B cell (primary cell): ENCODE measurements at regions not wholly inside any gene's neighbourhood (a gene's known extent, or its start where the extent isn't known, plus 50 kb on each side); places are given as distances from the start of the nearest gene placed in this dataset.
"Not testable (repeated sequence)": the region's sequence is repeated elsewhere in the genome, so short reads cannot be mapped to it uniquely, and the experiment has no call there.

Experiments used
- ATAC-seq: fragments of 200-7000 bp; cut with Tn5 transposase; one replicate; pipeline ENCODE4 v1.10.0; 2021; ENCODE audit warnings: low read depth, mild to moderate bottlenecking, moderate number of reproducible peaks, moderate library complexity
- CTCF ChIA-PET: fragments of 350-600 bp; sonication (Branson Sonifier 250); formaldehyde crosslinking; loops from one replicate; lab custom pipeline; 2021; ENCODE audit warnings: antibody characterized with exemption, inconsistent platforms; lab: Charles Lee
- POLR2A ChIA-PET: fragments of 350-600 bp; sonication (Branson Sonifier 250); formaldehyde crosslinking; loops from one replicate; lab custom pipeline; 2021; ENCODE audit warnings: antibody characterized with exemption; lab: Charles Lee
- DNase-seq: peaks from one replicate; pipeline ENCODE4 v3.0.0; 2013
- H2AFZ ChIP-seq: 2 replicates; pipeline ENCODE4 v1.6.1; 2012; ENCODE audit warnings: mild to moderate bottlenecking, low read depth, low read length; ENCODE audit not compliant: insufficient read depth, poor library complexity, severe bottlenecking
- H3K27ac ChIP-seq, 2 donors: 1 replicate in 1 of 2; 2 replicates in 1 of 2; pipeline ENCODE4 v1.5.1; 2012 to 2013; ENCODE audit warnings: low read length in 2 of 2, mild to moderate bottlenecking in 2 of 2, moderate library complexity in 1 of 2
- H3K27me3 ChIP-seq, 4 experiments: fragments of 200-600 bp in 1 of 4; sonication (generic) in 1 of 4; replicated peaks in 1 of 4; 1 replicate in 2 of 4; 2 replicates in 2 of 4; pipeline versions ENCODE4 v1.6.1 to v1.7.0; 2013 to 2016; ENCODE audit warnings: low read length in 3 of 4, mild to moderate bottlenecking in 2 of 4, mixed read lengths in 1 of 4, moderate library complexity in 1 of 4; ENCODE audit not compliant: insufficient read depth in 4 of 4, control insufficient read depth in 3 of 4; ENCODE audit errors: control extremely low read depth in 1 of 4
- H3K36me3 ChIP-seq, 2 experiments: replicated peaks in 1 of 2; 1 replicate in 1 of 2; 2 replicates in 1 of 2; pipeline versions ENCODE4 v1.6.1 to v1.7.1; 2013; ENCODE audit warnings: low read length in 1 of 2; ENCODE audit not compliant: insufficient read depth in 2 of 2, control insufficient read depth in 1 of 2; ENCODE audit errors: control extremely low read depth in 1 of 2, extremely low read depth in 1 of 2
- H3K4me1 ChIP-seq, 2 donors: fragments of 200-600 bp in 1 of 2; sonication (generic) in 1 of 2; 1 replicate in 1 of 2; 2 replicates in 1 of 2; pipeline versions ENCODE4 v1.5.1 to v1.6.1; 2013 to 2017; ENCODE audit warnings: low read length in 2 of 2; ENCODE audit not compliant: control insufficient read depth in 2 of 2, insufficient read depth in 2 of 2
- H3K4me2 ChIP-seq: replicated peaks from 2 replicates; pipeline ENCODE3; 2012; ENCODE audit warnings: mild to moderate bottlenecking, low read depth, low read length; ENCODE audit not compliant: poor library complexity, severe bottlenecking
- H3K4me3 ChIP-seq, 5 experiments: fragments of 200-600 bp in 1 of 5; sonication (generic) in 1 of 5; 1 replicate in 3 of 5; 2 replicates in 2 of 5; pipeline versions ENCODE4 v1.5.1 to v1.7.0; 2011 to 2016; ENCODE audit warnings: low read length in 4 of 5, mild to moderate bottlenecking in 4 of 5, low read depth in 2 of 5, control low read depth in 1 of 5, moderate library complexity in 1 of 5; ENCODE audit not compliant: insufficient read depth in 1 of 5; ENCODE audit errors: control extremely low read depth in 1 of 5, extremely low read depth in 1 of 5
- H3K79me2 ChIP-seq: fragments of 200-600 bp; sonication (generic); one replicate; pipeline ENCODE4 v1.6.0; 2016; ENCODE audit warnings: low read length; ENCODE audit not compliant: control insufficient read depth, insufficient read depth
- H3K9ac ChIP-seq: fragments of 200-600 bp; sonication (generic); 2 replicates; pipeline ENCODE4 v1.6.1; 2017; ENCODE audit warnings: mild to moderate bottlenecking, low read length, moderate library complexity
- H3K9me3 ChIP-seq, 3 donors: one replicate each; pipeline versions ENCODE4 v1.6.1 to v1.7.1; 2013; ENCODE audit warnings: low read length in 2 of 3; ENCODE audit not compliant: control insufficient read depth in 2 of 3, insufficient read depth in 1 of 3; ENCODE audit errors: control extremely low read depth in 1 of 3
- H4K20me1 ChIP-seq: 2 replicates; pipeline ENCODE4 v1.6.0; 2012; ENCODE audit warnings: mild to moderate bottlenecking, low read length; ENCODE audit not compliant: insufficient read depth, control insufficient read depth, poor library complexity, severe bottlenecking
- H3K27ac Mint-ChIP-seq: one replicate; pipeline ENCODE4 v1.8.0; 2021; ENCODE audit warnings: mixed read lengths
- H3K27me3 Mint-ChIP-seq: one replicate; pipeline ENCODE4 v1.8.0; 2021; ENCODE audit warnings: mixed read lengths
- H3K4me1 Mint-ChIP-seq: one replicate; pipeline ENCODE4 v1.8.0; 2021; ENCODE audit warnings: mixed read lengths
- H3K4me3 Mint-ChIP-seq: one replicate; pipeline ENCODE4 v1.8.0; 2021; ENCODE audit warnings: mixed read lengths
- H3K9me3 Mint-ChIP-seq: one replicate; pipeline ENCODE4 v1.8.0; 2022; ENCODE audit warnings: mixed read lengths; ENCODE audit not compliant: insufficient read depth
- CTCF ChIP-seq: fragments of 200-600 bp; IDR thresholded peaks from one replicate; pipeline ENCODE4 v1.8.0; 2022; ENCODE audit warnings: antibody characterized with exemption, mild to moderate bottlenecking
- EZH2 ChIP-seq: IDR thresholded peaks from 2 replicates; pipeline ENCODE4 v1.6.1; 2012; ENCODE audit warnings: borderline replicate concordance, low read depth, mild to moderate bottlenecking, moderate library complexity, low read length; ENCODE audit not compliant: insufficient read depth, poor library complexity, severe bottlenecking
- WGBS: methylation state at CpG from one replicate; pipeline ENCODE4 v1.1.5; 2013; ENCODE audit warnings: missing lambda C conversion rate; ENCODE audit not compliant: insufficient coverage; 5-methylcytosine and 5-hydroxymethylcytosine counted together
- intact Hi-C: fragments of 100-400 bp; cut with micrococcal nuclease; formaldehyde crosslinking; loops from one replicate; pipeline ENCODE4 v1.10.0; 2022

GRCh38 chr12:60594035-60594711 is 998.3 kb downstream of the SLC16A7 start:
- H3K79me2 ChIP-seq: no peaks in the 10 kb centered on the region
- no peaks in the 10 kb centered on the region for H3K4me1 ChIP-seq
- Mint-ChIP-seq H3K9me3 (no peaks in the 10 kb centered on the region), H3K27ac (no peak overlapping the region), H3K4me1 (no peaks in the 10 kb centered on the region), H3K4me3 (no peak overlapping the region), H3K27me3 (no peaks in the 10 kb centered on the region)
- H2AFZ ChIP-seq: no peak overlapping the region
- H3K4me3 ChIP-seq: no peak overlapping the region
- DNase-seq (no peak), ATAC-seq (no peak)
- H3K9ac ChIP-seq: no peak overlapping the region
- no peak overlapping the region for H3K4me2 ChIP-seq
- no peak overlapping the region for H3K27ac ChIP-seq
- no peaks in the 10 kb centered on the region for H3K27me3 ChIP-seq
- intact Hi-C loops: no loop called here
- ChIA-PET CTCF (no interaction called here), POLR2A (no interaction called here)
- no peaks in the 10 kb centered on the region for H3K36me3 ChIP-seq
- peaks cover 1 to 11% (median 5%) of the 10 kb centered on the region in 3 donors for H3K9me3 ChIP-seq
- H4K20me1 ChIP-seq: no peaks in the 10 kb centered on the region
- 89% methylated on average over 9 of the region's 13 CpGs for WGBS
- TF ChIP-seq EZH2 (no peak), CTCF (no peak)

GRCh38 chr12:60602601-60603000 is 1006.8 kb downstream of the SLC16A7 start:
- no peaks in the 10 kb centered on the region for H3K27me3 ChIP-seq
- DNase-seq (no peak), ATAC-seq (no peak)
- TF ChIP-seq EZH2: no peak
- TF ChIP-seq CTCF: no peak
- no peaks in the 10 kb centered on the region for H3K79me2 ChIP-seq
- H3K4me1 ChIP-seq: no peaks in the 10 kb centered on the region
- H3K36me3 ChIP-seq: no peaks in the 10 kb centered on the region
- H3K27ac ChIP-seq: no peak overlapping the region
- no peak overlapping the region for H3K4me3 ChIP-seq
- H4K20me1 ChIP-seq: no peaks in the 10 kb centered on the region
- H3K4me3 Mint-ChIP-seq: no peak overlapping the region
- H3K4me2 ChIP-seq: no peak overlapping the region
- no peaks in the 10 kb centered on the region for H3K4me1 Mint-ChIP-seq
- peaks cover 6% of the 10 kb centered on the region for H3K9me3 Mint-ChIP-seq
- H3K9me3 ChIP-seq: no peaks in the 10 kb centered on the region
- H2AFZ ChIP-seq: no peak overlapping the region
- H3K27me3 Mint-ChIP-seq: no peaks in the 10 kb centered on the region
- no CpG with 5 or more reads among the region's 1 CpG for WGBS
- ChIA-PET POLR2A (no interaction called here), CTCF (no interaction called here)
- intact Hi-C loops: no loop called here
- H3K9ac ChIP-seq: no peak overlapping the region
- H3K27ac Mint-ChIP-seq: no peak overlapping the region

- H3K4me3 Mint-ChIP-seq, intact Hi-C loops, H4K20me1 ChIP-seq, H3K36me3 ChIP-seq, H3K27ac Mint-ChIP-seq, POLR2A ChIA-PET, H3K27ac ChIP-seq, H3K9ac ChIP-seq, H3K9me3 Mint-ChIP-seq, H3K4me3 ChIP-seq, H3K79me2 ChIP-seq, ATAC-seq, H3K27me3 Mint-ChIP-seq, CTCF ChIA-PET, H3K9me3 ChIP-seq, H3K4me2 ChIP-seq, H3K4me1 ChIP-seq, H2AFZ ChIP-seq, H3K4me1 Mint-ChIP-seq, DNase-seq, H3K27me3 ChIP-seq: not testable (repeated sequence)
- 85% methylated on average over 3 of the region's 5 CpGs for WGBS
Observed at GRCh38 chr12:60603475-60603874, 1007.6 kb downstream of the SLC16A7 start.
